PFSK-1 (cell line): ENCODE measurements at regions not wholly inside any gene's neighbourhood (a gene's known extent, or its start where the extent isn't known, plus 50 kb on each side); places are given as distances from the start of the nearest gene placed in this dataset.

ENCODE experiments used
- FOXP2 ChIP-seq: optimal IDR thresholded peaks from 2 replicates; pipeline ENCODE3; 2011; ENCODE audit warnings: borderline replicate concordance, control low read depth, inconsistent platforms; ENCODE audit not compliant: insufficient read depth; ENCODE audit errors: extremely low read length, extremely low read depth
- POLR2AphosphoS5 ChIP-seq: IDR thresholded peaks from 2 replicates; pipeline ENCODE4 v1.6.1; 2012; ENCODE audit warnings: low read depth, mild to moderate bottlenecking, control low read depth, low read length, moderate library complexity
- SIN3A ChIP-seq: IDR thresholded peaks from 2 replicates; pipeline ENCODE4 v1.6.1; 2012; ENCODE audit warnings: mild to moderate bottlenecking, low read length, moderate library complexity, borderline replicate concordance; ENCODE audit not compliant: insufficient read depth
- TAF1 ChIP-seq: IDR thresholded peaks from 2 replicates; pipeline ENCODE4 v1.6.1; 2012; ENCODE audit warnings: low read length, control low read depth, borderline replicate concordance; ENCODE audit not compliant: insufficient read depth
- TF ChIP-seq, protein P1 (sequence below), 2 experiments: IDR thresholded peaks; 2 replicates each; pipeline versions ENCODE4 v1.6.1 to v1.8.0; 2011 to 2012; ENCODE audit warnings: low read depth in 2 of 2, low read length in 2 of 2, control low read depth in 1 of 2, inconsistent platforms in 1 of 2, mild to moderate bottlenecking in 1 of 2, moderate library complexity in 1 of 2; ENCODE audit not compliant: insufficient read depth in 1 of 2

- no peak for TF ChIP-seq POLR2AphosphoS5
- no peak for TF ChIP-seq TAF1
- no peak for TF ChIP-seq FOXP2
- no peak for TF ChIP-seq SIN3A
- TF ChIP-seq, protein P1, sequence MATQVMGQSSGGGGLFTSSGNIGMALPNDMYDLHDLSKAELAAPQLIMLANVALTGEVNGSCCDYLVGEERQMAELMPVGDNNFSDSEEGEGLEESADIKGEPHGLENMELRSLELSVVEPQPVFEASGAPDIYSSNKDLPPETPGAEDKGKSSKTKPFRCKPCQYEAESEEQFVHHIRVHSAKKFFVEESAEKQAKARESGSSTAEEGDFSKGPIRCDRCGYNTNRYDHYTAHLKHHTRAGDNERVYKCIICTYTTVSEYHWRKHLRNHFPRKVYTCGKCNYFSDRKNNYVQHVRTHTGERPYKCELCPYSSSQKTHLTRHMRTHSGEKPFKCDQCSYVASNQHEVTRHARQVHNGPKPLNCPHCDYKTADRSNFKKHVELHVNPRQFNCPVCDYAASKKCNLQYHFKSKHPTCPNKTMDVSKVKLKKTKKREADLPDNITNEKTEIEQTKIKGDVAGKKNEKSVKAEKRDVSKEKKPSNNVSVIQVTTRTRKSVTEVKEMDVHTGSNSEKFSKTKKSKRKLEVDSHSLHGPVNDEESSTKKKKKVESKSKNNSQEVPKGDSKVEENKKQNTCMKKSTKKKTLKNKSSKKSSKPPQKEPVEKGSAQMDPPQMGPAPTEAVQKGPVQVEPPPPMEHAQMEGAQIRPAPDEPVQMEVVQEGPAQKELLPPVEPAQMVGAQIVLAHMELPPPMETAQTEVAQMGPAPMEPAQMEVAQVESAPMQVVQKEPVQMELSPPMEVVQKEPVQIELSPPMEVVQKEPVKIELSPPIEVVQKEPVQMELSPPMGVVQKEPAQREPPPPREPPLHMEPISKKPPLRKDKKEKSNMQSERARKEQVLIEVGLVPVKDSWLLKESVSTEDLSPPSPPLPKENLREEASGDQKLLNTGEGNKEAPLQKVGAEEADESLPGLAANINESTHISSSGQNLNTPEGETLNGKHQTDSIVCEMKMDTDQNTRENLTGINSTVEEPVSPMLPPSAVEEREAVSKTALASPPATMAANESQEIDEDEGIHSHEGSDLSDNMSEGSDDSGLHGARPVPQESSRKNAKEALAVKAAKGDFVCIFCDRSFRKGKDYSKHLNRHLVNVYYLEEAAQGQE (IDR thresholded peaks at IDR 0.05; ENCODE audit: insufficient read depth in 1 of 2, low read depth in 2 of 2, low read length in 2 of 2) = no peak
Measured at GRCh38 chr11:29281271-29281777, 735.5 kb downstream of the KCNA4 start.

DNA sequence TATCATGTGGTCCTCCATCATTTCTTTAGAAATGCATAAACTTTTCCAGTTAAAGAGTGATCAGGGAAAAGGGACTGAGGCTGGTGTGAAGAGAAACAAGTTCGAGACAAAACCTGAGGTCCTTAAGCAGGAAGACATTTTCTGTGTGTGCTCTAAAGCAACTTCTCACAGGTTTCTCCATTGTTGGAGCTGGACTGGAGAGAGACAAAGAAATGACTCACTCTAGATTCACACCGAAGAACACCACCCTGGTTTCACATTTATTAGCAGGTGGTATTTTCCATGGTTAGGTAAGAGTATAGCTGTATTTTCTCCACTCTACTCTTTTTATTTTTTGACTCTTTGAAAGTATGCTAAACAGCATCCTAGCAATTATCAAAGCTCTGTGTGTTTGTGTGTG lies 736.4 kb downstream of the KCNA4 start:
- TF ChIP-seq FOXP2 (no peak), SIN3A (no peak), TAF1 (no peak), POLR2AphosphoS5 (no peak)

DNA sequence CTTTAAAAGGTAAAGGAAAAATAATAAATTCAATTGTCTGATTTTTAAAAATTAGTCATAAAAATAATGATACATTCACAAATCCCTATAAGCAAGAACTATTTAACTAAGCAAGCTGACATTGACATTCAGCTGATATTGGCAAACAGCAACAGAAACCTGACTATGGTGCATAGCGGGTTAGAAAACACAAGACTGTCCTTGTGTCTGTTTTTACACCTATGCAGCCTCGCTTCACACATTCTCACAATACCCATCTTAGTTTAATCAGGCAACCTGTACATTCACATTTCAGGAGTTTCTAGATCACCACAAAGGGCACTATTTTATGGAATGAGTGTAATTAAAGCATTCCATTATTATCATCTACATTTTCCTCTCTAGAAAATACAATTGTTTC lies 737.1 kb downstream of the KCNA4 start:
- TF ChIP-seq, protein P1 (IDR thresholded peaks at IDR 0.05; ENCODE audit: insufficient read depth in 1 of 2, low read depth in 2 of 2, low read length in 2 of 2) = no peak
- TF ChIP-seq SIN3A = no peak

DNA sequence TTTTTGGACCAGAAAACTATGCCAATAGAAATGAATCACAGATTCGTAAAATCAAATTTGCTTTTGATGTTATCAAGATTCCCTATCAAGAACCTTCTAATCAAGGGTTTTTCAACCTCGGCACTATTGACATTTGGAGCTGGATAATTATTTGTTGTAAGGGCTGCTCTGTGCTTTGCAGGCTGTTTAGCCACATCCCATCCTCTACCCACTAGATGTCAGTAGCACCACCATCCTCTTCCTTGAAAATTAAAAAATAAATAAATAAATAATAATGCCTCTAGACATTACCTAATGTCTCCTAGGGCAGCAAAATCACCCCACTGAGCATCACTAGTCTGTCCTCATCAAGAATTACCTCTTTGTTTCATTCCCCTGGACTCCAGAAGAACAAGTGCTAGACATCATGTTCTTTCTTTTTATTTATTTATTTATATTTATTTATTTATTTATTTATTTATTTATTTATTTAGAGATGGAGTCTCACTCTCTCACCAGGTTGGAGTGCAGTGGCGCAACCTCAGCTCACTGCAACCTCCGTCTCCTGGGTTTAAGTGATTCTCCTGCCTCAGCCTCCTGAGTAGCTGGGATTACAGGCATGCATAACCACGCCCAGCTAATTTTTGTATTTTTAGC lies 744.7 kb downstream of the KCNA4 start:
- TF ChIP-seq FOXP2 (no peak), TAF1 (no peak), SIN3A (no peak), POLR2AphosphoS5 (no peak)
- TF ChIP-seq, protein P1 (IDR thresholded peaks at IDR 0.05; ENCODE audit: insufficient read depth in 1 of 2, low read depth in 2 of 2, low read length in 2 of 2) = no peak

DNA sequence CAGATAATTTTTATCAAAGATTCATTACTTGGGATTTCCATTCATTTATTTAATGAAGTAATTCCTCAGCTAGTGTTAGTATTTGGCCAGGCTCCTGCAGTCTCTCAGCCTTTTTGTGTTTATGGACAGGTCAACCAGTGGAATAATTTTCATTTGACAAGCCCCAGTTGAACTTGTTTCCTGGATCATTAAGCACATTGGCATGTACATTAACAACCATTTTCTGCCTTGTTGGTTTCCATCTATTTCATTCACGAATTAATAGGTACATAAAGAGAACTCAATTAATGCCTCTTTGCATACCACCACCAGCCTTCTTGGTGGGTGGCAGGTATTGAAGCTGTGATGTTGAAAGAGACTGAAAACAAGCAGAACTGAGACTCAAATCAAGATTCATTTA lies 745.2 kb downstream of the KCNA4 start:
- TF ChIP-seq SIN3A = no peak
- TF ChIP-seq, protein P1 (IDR thresholded peaks at IDR 0.05; ENCODE audit: insufficient read depth in 1 of 2, low read depth in 2 of 2, low read length in 2 of 2) = no peak
- TF ChIP-seq POLR2AphosphoS5 = no peak
- no peak for TF ChIP-seq FOXP2
- no peak for TF ChIP-seq TAF1
